ENCODE measurements at regions not wholly inside any gene's neighbourhood (a gene's known extent, or its start where the extent isn't known, plus 50 kb on each side); places are given as distances from the start of the nearest gene placed in this dataset.
A peak's percentile ranks its signal among the peaks of the same experiment; 100 is the strongest.

GRCh38 chr22:35203583-35203982, 53.7 kb upstream of the HMGXB4 start:
- Histone ChIP-seq H3K4me2 (ENCODE audit: extremely low read depth, insufficient read depth, low read length) (no peak overlapping the region), H3K9me3 (ENCODE audit: control insufficient read depth, insufficient read depth, low read depth, low read length) (no peaks in the 10 kb centered on the region), H3K4me3 (replicated peaks in 1 of 4; ENCODE audit: control extremely low read depth in 1 of 4, insufficient read depth in 1 of 4, low read depth in 3 of 4, low read length in 4 of 4) (no peak overlapping the region), H4K20me1 (ENCODE audit: control insufficient read depth, extremely low read depth, insufficient read depth, low read length) (no peaks in the 10 kb centered on the region), H3K36me3 (ENCODE audit: control insufficient read depth, insufficient read depth, low read length) (no peaks in the 10 kb centered on the region), H2AFZ (ENCODE audit: low read length) (no peak overlapping the region), H3K27me3 (ENCODE audit: control insufficient read depth, insufficient read depth, low read length) (no peaks in the 10 kb centered on the region), H3K4me1 (ENCODE audit: control insufficient read depth, extremely low read depth, insufficient read depth, low read length) (no peaks in the 10 kb centered on the region), H3K79me2 (ENCODE audit: control insufficient read depth, insufficient read depth, low read length) (no peaks in the 10 kb centered on the region), H3K27ac (ENCODE audit: insufficient read depth, low read length) (no peak overlapping the region), H3K9ac (ENCODE audit: insufficient read depth, low read length) (no peak overlapping the region)
- no peak for TF ChIP-seq CTCF (conservative IDR thresholded peaks at IDR 0.05 in 1 of 2, IDR thresholded peaks at IDR 0.05 in 1 of 2; ENCODE audit: low read depth in 1 of 2, low read length in 2 of 2)
- no peak for TF ChIP-seq EZH2 (IDR thresholded peaks at IDR 0.05; ENCODE audit: low read length, missing control alignments)
- no peak for DNase-seq (ENCODE audit: low read depth in 2 of 2)

DNA sequence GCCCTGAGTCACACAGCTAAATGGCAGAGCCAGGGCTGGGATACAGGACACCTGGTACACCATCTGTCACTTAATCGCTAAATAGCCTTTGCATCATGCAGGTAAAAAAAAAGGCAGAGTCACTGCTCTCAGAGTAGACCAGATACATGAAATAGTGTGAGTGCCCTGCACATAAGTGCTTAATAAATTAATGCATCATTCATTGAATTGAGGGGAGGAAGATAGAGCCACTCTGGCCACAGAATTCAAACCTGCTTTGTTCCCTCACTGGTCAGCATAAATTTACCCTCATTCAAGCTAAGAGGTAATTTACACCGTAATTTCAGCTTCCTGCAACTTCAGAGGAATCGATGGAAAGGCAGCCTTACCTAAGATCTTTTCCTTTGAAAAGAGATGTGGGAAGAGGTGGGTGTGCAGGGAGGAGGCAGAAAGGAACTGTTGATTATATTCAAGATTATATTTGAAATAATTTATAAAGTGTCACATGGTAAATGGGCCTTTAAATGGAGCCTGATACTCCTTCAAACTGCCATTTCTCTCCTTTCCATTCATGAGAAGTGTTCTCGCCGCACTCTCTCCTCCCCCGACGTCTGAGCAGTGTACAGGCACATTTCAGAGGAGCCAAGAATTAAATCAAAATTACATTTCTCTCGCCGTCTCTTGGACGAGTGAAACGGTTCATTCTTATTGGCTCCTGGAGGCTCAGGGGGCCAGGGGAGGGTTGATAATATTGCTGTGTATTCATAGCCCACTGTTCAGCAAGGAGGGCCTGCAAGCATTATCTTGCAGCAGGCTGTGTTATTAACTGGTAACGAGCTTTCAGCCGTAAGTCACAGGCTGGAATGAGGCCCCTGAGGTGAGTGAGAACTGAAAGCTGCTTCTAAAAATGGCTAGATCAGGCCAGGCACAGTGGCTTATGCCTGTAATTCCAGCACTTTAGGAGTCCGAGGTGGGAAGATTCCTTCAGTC, 52.2 kb upstream of the HMGXB4 start:
- no peak for DNase-seq (ENCODE audit: low read depth in 2 of 2)
- H3K9me3 ChIP-seq (ENCODE audit: control insufficient read depth, insufficient read depth, low read depth, low read length): no peaks in the 10 kb centered on the region
- H4K20me1 ChIP-seq (ENCODE audit: control insufficient read depth, extremely low read depth, insufficient read depth, low read length): no peaks in the 10 kb centered on the region
- no peaks in the 10 kb centered on the region for H3K79me2 ChIP-seq (ENCODE audit: control insufficient read depth, insufficient read depth, low read length)
- H3K4me3 ChIP-seq (replicated peaks in 1 of 4; ENCODE audit: control extremely low read depth in 1 of 4, insufficient read depth in 1 of 4, low read depth in 3 of 4, low read length in 4 of 4): no peak overlapping the region
- no peak overlapping the region for H2AFZ ChIP-seq (ENCODE audit: low read length)
- H3K36me3 ChIP-seq (ENCODE audit: control insufficient read depth, insufficient read depth, low read length): no peaks in the 10 kb centered on the region
- peak overlapping the region; percentile 4 for H3K4me2 ChIP-seq (ENCODE audit: extremely low read depth, insufficient read depth, low read length)
- H3K4me1 ChIP-seq (ENCODE audit: control insufficient read depth, extremely low read depth, insufficient read depth, low read length): no peaks in the 10 kb centered on the region
- H3K27ac ChIP-seq (ENCODE audit: insufficient read depth, low read length): no peak overlapping the region
- no peaks in the 10 kb centered on the region for H3K27me3 ChIP-seq (ENCODE audit: control insufficient read depth, insufficient read depth, low read length)
- H3K9ac ChIP-seq (ENCODE audit: insufficient read depth, low read length): no peak overlapping the region
- no peak for TF ChIP-seq EZH2 (IDR thresholded peaks at IDR 0.05; ENCODE audit: low read length, missing control alignments)
- TF ChIP-seq CTCF (conservative IDR thresholded peaks at IDR 0.05 in 1 of 2, IDR thresholded peaks at IDR 0.05 in 1 of 2; ENCODE audit: low read depth in 1 of 2, low read length in 2 of 2): no peak

- no peaks in the 10 kb centered on the region for H3K27me3 ChIP-seq (ENCODE audit: control insufficient read depth, insufficient read depth, low read length)
- TF ChIP-seq EZH2 (IDR thresholded peaks at IDR 0.05; ENCODE audit: low read length, missing control alignments): no peak
- no peak for TF ChIP-seq CTCF (conservative IDR thresholded peaks at IDR 0.05 in 1 of 2, IDR thresholded peaks at IDR 0.05 in 1 of 2; ENCODE audit: low read depth in 1 of 2, low read length in 2 of 2)
- DNase-seq (ENCODE audit: low read depth in 2 of 2): peak; percentile 23 to 57
- no peaks in the 10 kb centered on the region for H4K20me1 ChIP-seq (ENCODE audit: control insufficient read depth, extremely low read depth, insufficient read depth, low read length)
- H3K27ac ChIP-seq (ENCODE audit: insufficient read depth, low read length): no peak overlapping the region
- no peak overlapping the region for H3K9ac ChIP-seq (ENCODE audit: insufficient read depth, low read length)
- H3K36me3 ChIP-seq (ENCODE audit: control insufficient read depth, insufficient read depth, low read length): no peaks in the 10 kb centered on the region
- no peak overlapping the region for H2AFZ ChIP-seq (ENCODE audit: low read length)
- no peak overlapping the region for H3K4me3 ChIP-seq (replicated peaks in 1 of 4; ENCODE audit: control extremely low read depth in 1 of 4, insufficient read depth in 1 of 4, low read depth in 3 of 4, low read length in 4 of 4)
- H3K4me1 ChIP-seq (ENCODE audit: control insufficient read depth, extremely low read depth, insufficient read depth, low read length): no peaks in the 10 kb centered on the region
- H3K9me3 ChIP-seq (ENCODE audit: control insufficient read depth, insufficient read depth, low read depth, low read length): no peaks in the 10 kb centered on the region
- H3K4me2 ChIP-seq (ENCODE audit: extremely low read depth, insufficient read depth, low read length): peak overlapping the region; percentile 54
- no peaks in the 10 kb centered on the region for H3K79me2 ChIP-seq (ENCODE audit: control insufficient read depth, insufficient read depth, low read length)
Measured at GRCh38 chr22:35205961-35206360, 51.3 kb upstream of the HMGXB4 start.

Measured in fibroblast of lung (primary cell).